Spleen (tissue), 11 donors: ENCODE measurements at regions not wholly inside any gene's neighbourhood (a gene's known extent, or its start where the extent isn't known, plus 50 kb on each side); places are given as distances from the start of the nearest gene placed in this dataset.
A peak's percentile ranks its signal among the peaks of the same experiment; 100 is the strongest.

Experiments used
- DNase-seq: peaks from one replicate; pipeline ENCODE4 v3.0.0-alpha.2; 2020
- H3K27ac ChIP-seq, 8 donors: fragments of 200-600 bp; sonication (generic) in 7 of 8; 1 replicate in 4 of 8; 2 replicates in 4 of 8; pipeline versions ENCODE4 v1.5.0 to v1.8.0; 2016 to 2021; ENCODE audit warnings: inconsistent platforms in 4 of 8, mild to moderate bottlenecking in 4 of 8, moderate library complexity in 1 of 8
- H3K27me3 ChIP-seq, 7 donors: fragments of 200-600 bp; sonication (generic) in 6 of 7; replicated peaks in 1 of 7; 1 replicate in 4 of 7; 2 replicates in 3 of 7; pipeline versions ENCODE4 v1.5.0 to v1.8.0; 2016 to 2021; ENCODE audit warnings: inconsistent platforms in 3 of 7, mild to moderate bottlenecking in 1 of 7
- H3K36me3 ChIP-seq, 6 donors: fragments of 200-600 bp; sonication (generic) in 5 of 6; 1 replicate in 4 of 6; 2 replicates in 2 of 6; pipeline versions ENCODE4 v1.5.0 to v1.8.0; 2016 to 2021; ENCODE audit warnings: inconsistent platforms in 2 of 6
- H3K4me1 ChIP-seq, 6 donors: fragments of 200-600 bp; sonication (generic) in 5 of 6; 1 replicate in 3 of 6; 2 replicates in 3 of 6; pipeline versions ENCODE4 v1.5.0 to v1.8.0; 2016 to 2021; ENCODE audit warnings: inconsistent platforms in 3 of 6
- H3K4me3 ChIP-seq, 8 donors: fragments of 200-600 bp; sonication (generic) in 7 of 8; 1 replicate in 4 of 8; 2 replicates in 4 of 8; pipeline versions ENCODE4 v1.5.0 to v1.8.0; 2016 to 2021; ENCODE audit warnings: inconsistent platforms in 4 of 8, mild to moderate bottlenecking in 4 of 8, moderate library complexity in 2 of 8
- H3K9me3 ChIP-seq, 8 donors: fragments of 200-600 bp; sonication (generic) in 7 of 8; 1 replicate in 4 of 8; 2 replicates in 4 of 8; pipeline versions ENCODE4 v1.5.0 to v1.8.0; 2016 to 2021; ENCODE audit warnings: inconsistent platforms in 4 of 8
- CTCF ChIP-seq, 11 experiments: fragments of 200-600 bp in 7 of 11; fragments of 450-650 bp in 4 of 11; sonication (generic) in 4 of 11; IDR thresholded peaks in 8 of 11; conservative IDR thresholded peaks in 3 of 11; 1 replicate in 7 of 11; 2 replicates in 4 of 11; pipeline versions ENCODE4 v1.4.0 to v1.8.0; 2016 to 2021; ENCODE audit warnings: antibody characterized with exemption in 11 of 11, inconsistent platforms in 4 of 11, mild to moderate bottlenecking in 1 of 11
- POLR2A ChIP-seq, 3 donors: fragments of 450-650 bp; IDR thresholded peaks; one replicate each; pipeline ENCODE4 v1.5.1; 2017; ENCODE audit warnings: antibody characterized with exemption in 3 of 3, mild to moderate bottlenecking in 1 of 3
- POLR2AphosphoS5 ChIP-seq, 3 donors: sonication (generic); formaldehyde crosslinking; IDR thresholded peaks; one replicate each; pipeline ENCODE4 v1.5.1; 2017; ENCODE audit warnings: antibody characterized with exemption in 3 of 3
- WGBS, 5 donors: extraction: QIAGEN DNeasy Blood & Tissue Kit in 3 of 5; methylation state at CpG; one replicate each; pipeline versions ENCODE4 v1.1.5 to v1.1.7; 2013 to 2018; 5-methylcytosine and 5-hydroxymethylcytosine counted together
- intact Hi-C: fragments of 100-400 bp; cut with DNase I; formaldehyde crosslinking; loops from one replicate; pipeline ENCODE4 v1.15.0; 2023; ENCODE audit warnings: low total_unique reads
- donor health status: healthy with polysubstance abuse.
- donor health status: DM: no; HTN: no; CAD: no; lungs with moderate emphysema.
- donor health status: DM: no; HTN: no; CAD: no.
- donor health status: Bipolar disorder and iron deficiency.
- donor health status: healthy.
- donor health status: DM: no; HTN: no; CAD: no.
- donor health status: DM: yes; HTN: yes; CAD: no.

DNA sequence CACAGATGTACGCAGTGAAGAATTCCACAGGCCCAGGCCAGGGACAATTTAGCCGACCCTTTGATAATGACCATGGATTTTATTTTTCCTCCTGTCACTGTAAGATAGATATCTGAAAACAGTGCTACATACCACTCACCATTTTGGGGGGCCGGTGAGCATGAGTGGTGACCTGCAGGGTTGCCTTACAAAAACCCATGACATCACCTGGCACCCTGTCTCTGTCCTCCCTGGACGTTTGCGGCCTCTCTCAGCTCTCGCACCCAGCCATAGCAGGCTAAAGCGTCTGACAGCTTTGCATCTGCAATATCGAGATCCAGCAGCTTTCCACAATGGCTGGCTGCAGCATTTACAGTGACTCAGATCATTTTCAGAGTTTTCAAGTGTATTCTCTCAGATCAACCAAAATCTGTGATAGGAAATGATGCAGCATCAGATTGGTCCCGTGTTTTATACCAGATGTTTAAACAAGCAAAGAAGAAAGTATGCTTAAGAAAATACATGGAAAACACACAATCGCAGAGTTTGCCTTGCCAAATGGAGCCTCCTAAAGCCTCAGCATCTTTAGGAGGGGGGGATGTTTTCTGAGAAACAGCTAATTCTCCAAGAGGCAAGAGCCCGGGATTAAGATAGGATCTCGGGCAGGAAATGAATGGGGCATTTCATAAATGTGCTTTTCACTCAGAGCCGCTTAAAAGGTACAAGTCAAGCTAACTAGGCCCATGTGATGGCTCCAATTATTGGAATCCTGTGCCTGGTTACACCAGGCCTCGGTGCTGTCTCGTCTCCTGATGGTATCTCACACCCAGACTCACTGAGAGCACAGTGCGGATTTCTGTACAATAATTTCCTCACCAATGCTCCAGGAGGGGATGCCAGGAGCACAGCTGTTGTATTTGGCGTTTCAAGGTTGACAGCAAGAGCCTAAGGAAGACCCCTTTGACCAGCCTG lies 257.3 kb downstream of the XXYLT1 start:
- Histone ChIP-seq H3K27ac (no peak overlapping the region), H3K36me3 (no peaks in the 10 kb centered on the region), H3K4me1 (peaks cover 0 to 10% (median 5%) of the 10 kb centered on the region in 6 donors), H3K4me3 (no peak overlapping the region), H3K27me3 (no peaks in the 10 kb centered on the region), H3K9me3 (no peaks in the 10 kb centered on the region)
- intact Hi-C loops, result no loop called here
- 72 to 87% (median 78%) methylated on average over 17 of the region's 17 CpGs for WGBS, 5 donors
- no peak for DNase-seq
- TF ChIP-seq POLR2A (IDR thresholded peaks at IDR 0.05) (no peak), POLR2AphosphoS5 (IDR thresholded peaks at IDR 0.05) (no peak), CTCF (IDR thresholded peaks at IDR 0.05 in 8 of 11, conservative IDR thresholded peaks at IDR 0.05 in 3 of 11) (no peak)

DNA sequence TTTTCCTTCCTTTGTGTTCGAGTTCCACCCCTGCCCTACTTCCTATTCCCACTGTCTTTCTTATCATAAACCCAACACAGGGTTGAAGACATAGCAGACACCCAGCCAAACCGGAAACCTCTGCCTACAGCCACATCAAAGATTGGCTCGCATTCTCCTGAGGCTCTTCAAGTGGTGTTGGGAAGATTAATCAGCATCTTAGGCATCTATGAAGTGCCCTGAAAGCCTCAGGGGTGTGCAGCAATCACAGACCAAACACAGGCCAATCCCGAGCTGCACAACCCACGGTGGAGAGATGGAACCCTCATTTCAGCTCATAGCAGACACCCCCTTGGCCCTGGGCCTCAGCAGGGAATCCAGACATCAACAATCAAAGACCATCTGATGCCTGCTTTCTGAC lies 255.9 kb downstream of the XXYLT1 start:
- 19 to 37% (median 23%) methylated on average over 3 to 5 of the region's 5 CpGs for WGBS, 5 donors
- no peaks in the 10 kb centered on the region for H3K36me3 ChIP-seq
- H3K9me3 ChIP-seq, result no peaks in the 10 kb centered on the region
- H3K4me3 ChIP-seq, result no peak overlapping the region
- peaks cover 0 to 6% (median 2%) of the 10 kb centered on the region in 6 donors for H3K4me1 ChIP-seq
- no peak for DNase-seq
- H3K27me3 ChIP-seq, result no peaks in the 10 kb centered on the region
- TF ChIP-seq POLR2A (IDR thresholded peaks at IDR 0.05) (no peak), POLR2AphosphoS5 (IDR thresholded peaks at IDR 0.05) (no peak), CTCF (IDR thresholded peaks at IDR 0.05 in 8 of 11, conservative IDR thresholded peaks at IDR 0.05 in 3 of 11) (no peak)
- intact Hi-C loops, result no loop called here
- peak overlapping the region in 3 of 8 donors; percentile 13 to 25 (median 21) for H3K27ac ChIP-seq

GRCh38 chr3:195017151-195017550 lies 253.8 kb downstream of the XXYLT1 start:
- no peak for DNase-seq
- no peaks in the 10 kb centered on the region for H3K36me3 ChIP-seq
- 69 to 84% (median 74%) methylated on average over 4 of the region's 4 CpGs for WGBS, 5 donors
- TF ChIP-seq CTCF (IDR thresholded peaks at IDR 0.05 in 8 of 11, conservative IDR thresholded peaks at IDR 0.05 in 3 of 11), result no peak
- TF ChIP-seq POLR2A (IDR thresholded peaks at IDR 0.05), result no peak
- TF ChIP-seq POLR2AphosphoS5 (IDR thresholded peaks at IDR 0.05), result no peak
- intact Hi-C loops, result no loop called here
- peaks cover 0 to 3% (median 0%) of the 10 kb centered on the region in 8 donors for H3K9me3 ChIP-seq
- H3K27ac ChIP-seq, result no peak overlapping the region
- H3K27me3 ChIP-seq, result no peaks in the 10 kb centered on the region
- H3K4me1 ChIP-seq, result peaks cover 0 to 8% (median 4%) of the 10 kb centered on the region in 6 donors
- H3K4me3 ChIP-seq, result no peak overlapping the region
